Activated CD8-positive, alpha-beta memory T cell treated with anti-CD3 and anti-CD28 coated beads for 4 hours (primary cell): ENCODE measurements at regions not wholly inside any gene's neighbourhood (a gene's known extent, or its start where the extent isn't known, plus 50 kb on each side); places are given as distances from the start of the nearest gene placed in this dataset.

Experiments used
- DNase-seq, 2 donors: peaks; one replicate each; pipeline ENCODE4 v3.0.0-alpha.2; 2020; ENCODE audit warnings: low read depth in 2 of 2

DNA sequence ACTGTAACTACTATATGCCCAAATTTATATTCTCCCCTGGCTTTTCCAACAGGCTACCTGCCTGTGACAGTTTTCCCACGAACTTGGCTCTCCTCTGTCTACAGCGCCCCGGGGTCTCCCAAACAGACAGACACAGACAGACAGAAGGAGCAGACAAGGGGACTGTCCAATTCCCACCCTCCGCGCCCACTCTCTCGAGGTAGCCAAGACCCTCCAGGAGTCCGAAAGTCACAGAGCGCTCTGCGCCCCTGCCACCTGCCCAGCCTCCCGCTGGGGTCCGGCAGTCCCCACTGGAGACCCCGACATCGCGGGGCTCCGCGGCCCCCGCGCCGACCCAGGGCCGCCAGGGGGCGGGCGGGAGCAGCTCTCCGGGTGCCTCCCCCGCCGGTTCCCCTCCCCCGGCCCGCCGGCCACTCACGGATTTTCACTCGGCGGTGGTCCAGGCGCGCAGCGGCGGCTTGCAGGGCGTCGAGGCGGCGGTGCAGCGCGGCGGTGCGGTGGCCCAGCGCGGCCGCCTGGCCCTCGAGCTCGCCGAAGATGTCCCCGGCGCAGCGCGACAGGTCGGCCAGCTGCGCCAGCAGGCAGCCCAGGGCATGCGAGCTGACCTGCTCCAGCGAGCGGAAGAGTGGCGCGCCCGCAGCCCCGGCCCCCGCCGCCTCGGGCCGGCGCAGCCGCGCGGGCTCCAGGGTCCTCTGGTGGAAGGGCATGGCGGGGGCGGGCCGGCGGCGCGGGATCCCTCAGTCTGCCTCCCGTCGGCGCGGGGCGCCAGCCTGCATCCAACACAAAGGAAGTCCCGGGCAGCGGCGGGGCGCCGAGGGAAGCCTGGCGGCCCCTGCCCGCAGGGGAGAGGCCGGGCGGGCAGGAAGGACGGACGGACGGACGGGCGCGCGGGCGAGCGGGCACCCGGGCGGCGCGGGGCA lies 81.3 kb upstream of the CCDC28A start:
- peak in 1 of 2 donors; percentile 20 for DNase-seq

DNA sequence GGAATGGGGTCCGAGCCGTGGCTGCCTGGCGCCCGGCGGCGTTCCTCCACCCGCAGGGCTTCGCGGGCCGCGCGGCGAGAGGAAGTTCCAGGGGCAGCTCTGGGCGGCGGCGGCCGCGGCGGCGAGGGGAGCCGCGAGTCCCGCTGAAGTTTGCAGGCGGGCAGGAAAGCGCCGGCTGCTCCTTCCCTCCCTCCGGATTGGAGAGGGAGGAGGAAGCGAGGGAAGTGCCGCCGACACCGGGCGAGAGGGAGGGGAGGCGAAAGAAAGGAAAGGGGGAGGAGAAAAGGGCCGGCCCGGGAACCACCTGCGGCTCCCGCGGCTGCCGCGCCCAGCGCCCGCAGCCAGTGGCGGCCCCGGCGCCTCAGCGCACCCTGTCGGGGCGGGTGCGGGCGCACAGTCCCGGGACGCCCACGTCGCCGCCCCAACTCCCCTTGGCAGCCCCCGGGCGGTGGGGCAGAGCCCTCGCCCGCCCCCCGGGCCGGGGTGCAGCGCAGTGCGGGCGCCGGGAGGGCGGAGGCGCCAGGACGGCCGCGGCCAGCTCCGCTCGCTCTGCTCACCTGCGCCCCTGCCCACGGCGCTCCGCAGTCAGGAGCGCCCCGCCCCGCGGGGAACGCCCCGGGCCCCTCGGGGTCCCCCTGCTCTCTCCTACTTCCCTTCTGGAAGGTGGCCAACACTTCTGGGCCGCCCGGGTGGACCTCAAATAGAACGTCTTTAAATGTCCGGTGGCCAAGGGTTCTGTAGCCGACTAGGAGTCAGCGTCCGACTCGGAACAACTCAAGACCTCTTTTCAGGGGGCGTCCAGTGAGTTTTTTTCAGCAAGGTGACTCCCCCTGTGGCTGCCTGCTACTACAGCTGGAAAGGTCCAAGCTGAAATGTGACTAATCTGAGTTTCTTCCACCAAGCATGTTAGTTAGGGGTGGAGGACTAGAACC lies 80.3 kb upstream of the CCDC28A start:
- DNase-seq: no peak

DNA sequence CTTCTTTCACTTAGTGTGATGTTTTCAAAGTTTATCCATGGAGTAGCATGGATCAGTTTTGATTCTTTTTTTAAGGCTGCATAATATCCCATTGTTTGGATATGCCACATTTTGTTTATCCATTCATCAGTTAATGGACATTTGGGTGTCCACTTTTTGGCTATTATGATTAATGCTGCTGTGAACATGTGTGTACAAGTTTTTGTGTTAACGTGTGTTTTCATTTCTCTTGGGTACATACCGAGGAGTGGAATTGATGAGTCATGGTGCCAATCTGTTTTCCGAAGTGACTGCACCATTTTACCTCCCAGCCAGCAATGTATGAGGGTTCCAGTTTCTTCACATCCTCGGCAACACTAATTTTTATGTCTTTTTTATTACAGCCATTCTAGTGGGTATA lies 78.4 kb upstream of the CCDC28A start:
- no peak for DNase-seq

DNA sequence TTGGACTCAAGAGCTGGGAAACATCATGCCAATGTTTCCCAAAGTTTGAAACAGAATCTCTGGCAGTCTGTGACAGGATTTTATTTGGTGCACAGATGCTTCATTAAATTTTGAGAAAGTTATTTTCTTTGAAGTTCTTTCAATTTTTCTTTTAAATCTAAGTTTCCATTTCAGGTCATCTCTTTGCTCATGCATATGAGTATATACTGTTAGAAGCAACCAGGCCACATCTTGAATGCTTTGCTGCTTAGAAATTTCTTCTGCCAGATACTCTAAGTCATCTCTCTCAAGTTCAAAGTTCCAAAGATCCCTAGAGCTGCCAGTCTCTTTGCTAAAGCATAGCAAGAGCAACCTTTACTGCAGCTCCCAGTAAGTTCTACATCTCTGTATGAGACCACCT lies 59.1 kb upstream of the CCDC28A start:
- DNase-seq: no peak

DNA sequence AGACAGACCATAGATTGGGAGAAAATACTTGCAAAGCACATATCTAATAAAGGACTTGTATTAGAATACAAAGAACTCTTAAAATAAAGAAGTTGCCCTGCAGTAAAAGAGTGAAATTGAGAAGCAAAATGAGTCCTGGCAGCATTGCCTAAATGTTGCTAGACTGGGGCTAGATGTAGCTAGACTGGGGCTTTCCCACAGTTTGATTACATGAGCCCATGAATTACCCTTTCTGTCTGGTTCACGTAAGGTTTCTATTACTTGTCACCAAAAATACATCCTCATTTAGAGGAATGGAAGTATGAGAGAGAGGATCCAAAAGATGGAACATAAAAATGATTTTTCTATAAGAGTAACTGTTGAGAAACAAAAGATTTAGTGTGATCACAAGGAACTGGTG lies 57.6 kb upstream of the CCDC28A start:
- no peak for DNase-seq

DNA sequence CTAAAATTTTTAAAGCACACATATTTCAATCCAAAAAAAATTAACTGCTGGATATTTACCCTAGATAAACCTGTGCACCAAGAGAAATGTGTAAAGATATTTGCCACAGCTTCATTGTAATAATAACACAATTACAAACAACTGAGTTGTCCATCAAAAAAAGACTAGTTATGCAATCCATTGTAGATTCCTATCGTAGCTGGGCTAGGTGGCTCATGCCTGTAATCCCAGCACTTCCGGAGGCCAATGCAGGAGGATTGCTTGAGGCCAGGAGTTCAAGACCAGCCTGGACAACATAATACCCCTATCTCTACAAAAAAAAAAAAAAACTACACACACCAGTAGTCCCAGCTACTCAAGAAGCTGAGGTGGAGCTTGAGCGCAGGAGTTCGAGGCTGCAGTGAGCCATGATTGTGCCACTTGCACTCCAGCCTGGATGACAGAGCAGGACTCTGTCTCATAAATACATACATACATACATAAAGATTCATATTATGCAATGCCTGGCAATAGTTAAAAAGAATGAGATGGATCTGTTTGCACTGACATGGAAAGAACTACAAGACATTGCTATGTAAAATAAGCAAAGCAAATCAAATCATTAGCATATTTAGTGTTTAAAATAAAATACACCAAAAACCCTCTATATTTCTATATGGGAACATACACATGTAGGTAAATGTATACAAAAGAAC lies 56.5 kb upstream of the CCDC28A start:
- no peak for DNase-seq

DNA sequence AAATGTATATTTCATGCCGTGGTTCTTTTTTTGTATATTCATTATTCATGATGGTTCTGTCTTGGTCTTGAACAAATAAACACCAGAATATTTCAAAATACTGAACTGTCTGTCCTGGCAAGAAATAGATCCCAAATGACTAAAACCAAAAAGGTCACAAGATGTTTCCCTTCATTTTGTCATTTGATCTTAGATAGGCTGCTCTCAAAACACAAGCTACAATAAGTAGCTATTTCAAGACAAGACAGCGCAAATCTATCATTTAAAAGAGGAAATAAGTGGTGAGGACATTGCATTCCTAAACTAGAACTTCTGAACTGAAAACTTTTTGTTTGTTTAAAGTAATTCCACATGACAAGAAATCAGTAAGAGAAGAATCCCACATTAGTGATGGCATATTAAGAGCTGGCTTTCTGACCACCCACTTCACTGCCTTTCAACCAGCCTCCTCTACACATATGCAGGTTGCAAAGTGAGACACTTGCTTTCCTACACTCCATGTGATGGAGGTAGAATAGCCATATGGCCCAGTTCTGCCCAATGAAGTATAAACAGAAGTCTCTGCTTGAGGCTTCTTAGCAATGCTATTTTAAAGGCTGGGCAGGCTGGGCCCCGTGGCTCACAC lies 54.4 kb upstream of the CCDC28A start:
- no peak for DNase-seq

DNA sequence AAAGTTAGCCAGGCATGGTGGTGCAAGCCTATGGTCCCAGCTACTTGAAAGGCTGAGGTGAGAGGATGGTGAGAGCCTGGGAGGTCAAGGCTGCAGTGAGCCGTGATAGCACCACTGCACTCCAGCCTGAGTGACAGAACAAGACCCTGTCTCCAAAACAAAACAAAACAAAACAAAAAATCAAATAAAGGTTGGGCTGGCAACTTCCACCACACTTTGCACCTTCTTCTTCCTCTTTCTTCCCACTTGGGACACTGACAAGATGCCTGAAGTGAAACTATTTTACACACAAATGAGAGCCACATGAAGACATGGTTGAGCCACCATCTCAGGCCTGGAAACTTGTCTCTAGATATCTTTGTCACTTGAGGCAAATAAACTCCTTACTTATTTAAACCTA lies 53.8 kb upstream of the CCDC28A start:
- no peak for DNase-seq

DNA sequence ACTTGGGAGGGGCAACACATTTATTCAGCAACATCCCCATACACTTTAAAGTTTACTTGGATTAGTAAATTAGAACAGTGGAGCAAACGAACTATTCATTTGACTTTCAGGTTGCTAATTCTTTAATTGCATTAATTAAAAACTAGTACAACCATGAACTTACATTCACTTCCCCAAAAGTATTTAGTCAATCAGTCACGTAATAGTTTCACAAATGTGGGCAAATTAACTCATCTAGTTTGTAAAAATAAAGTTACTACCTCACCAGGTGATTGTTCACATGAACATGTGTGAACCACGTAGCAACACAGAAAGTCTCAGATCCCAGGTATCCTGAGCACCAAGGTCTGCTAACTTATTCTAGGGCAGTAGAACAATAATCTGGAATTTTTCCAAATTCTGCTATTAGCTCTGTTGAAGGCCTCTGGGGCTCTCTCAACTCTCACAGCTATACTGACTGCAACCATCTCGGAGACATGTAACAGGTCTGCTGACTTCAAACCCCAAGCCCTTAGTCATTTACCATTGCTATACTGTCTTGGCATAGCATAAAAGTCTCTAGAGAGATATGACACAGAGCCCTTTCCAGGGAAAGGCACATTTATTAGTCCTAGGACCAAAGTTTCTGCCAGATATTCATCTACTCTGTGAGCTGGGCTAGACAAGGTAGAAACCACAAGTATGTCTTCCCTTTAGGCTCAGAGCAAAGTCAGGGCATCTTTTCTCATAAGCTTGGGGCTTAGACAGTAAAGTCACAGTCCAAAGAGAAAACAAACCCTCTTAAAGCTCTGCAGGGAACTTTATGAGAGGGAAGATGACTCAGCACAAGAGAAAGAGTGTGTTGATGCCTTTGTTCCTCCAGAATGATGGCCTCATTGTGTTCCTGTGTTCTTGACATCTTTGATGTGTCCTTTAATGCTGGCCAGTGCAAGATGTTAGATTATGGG lies 50.9 kb upstream of the CCDC28A start:
- no peak for DNase-seq
